ENCODE measurements at regions not wholly inside any gene's neighbourhood (a gene's known extent, or its start where the extent isn't known, plus 50 kb on each side); places are given as distances from the start of the nearest gene placed in this dataset.

DNA sequence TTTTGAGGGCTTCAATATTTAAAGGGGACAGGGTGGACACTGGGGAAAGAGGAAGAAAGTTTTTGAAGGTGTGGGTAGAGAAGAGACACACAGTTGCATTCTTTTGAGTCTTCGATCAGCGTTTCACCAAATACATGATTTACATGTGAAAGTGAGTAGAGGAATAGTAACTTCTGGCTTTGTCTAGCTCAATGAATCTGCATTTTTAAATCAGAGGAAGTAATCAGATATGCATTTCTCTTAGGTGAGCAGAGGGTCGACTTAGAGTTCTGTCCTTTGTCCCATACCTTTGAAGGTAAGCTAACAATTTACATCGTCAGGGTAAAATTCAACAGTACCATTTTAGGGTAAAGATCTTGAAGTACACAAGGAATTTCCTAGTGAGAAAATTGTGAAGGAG is 406.4 kb upstream of the ZNF462 start:
- Histone ChIP-seq H3K9ac (ENCODE audit: low read length) (no peak overlapping the region), H3K36me3 (replicated peaks; ENCODE audit: insufficient read depth, low read length) (no peaks in the 10 kb centered on the region), H3F3A (ENCODE audit: insufficient read depth, low read length) (no peaks in the 10 kb centered on the region), H3K27ac (ENCODE audit: low read length) (no peak overlapping the region), H3K79me2 (ENCODE audit: low read length) (no peaks in the 10 kb centered on the region), H4K20me1 (ENCODE audit: insufficient read depth, low read length) (no peaks in the 10 kb centered on the region), H3K4me2 (ENCODE audit: low read depth, low read length) (no peak overlapping the region), H3K9me2 (replicated peaks; ENCODE audit: insufficient read depth, low read length) (no peaks in the 10 kb centered on the region), H3K9me3 (replicated peaks; ENCODE audit: insufficient read depth, low read length) (no peaks in the 10 kb centered on the region), H3K4me1 (ENCODE audit: low read length) (no peaks in the 10 kb centered on the region), H2AFZ (ENCODE audit: low read length) (no peak overlapping the region), H3K27me3 (replicated peaks; ENCODE audit: insufficient read depth, low read length) (no peaks in the 10 kb centered on the region), H3K4me3 (ENCODE audit: low read length) (no peak overlapping the region)
- no peak for TF ChIP-seq EZH2phosphoT487 (IDR thresholded peaks at IDR 0.05; ENCODE audit: low read length)
- TF ChIP-seq, protein P1, sequence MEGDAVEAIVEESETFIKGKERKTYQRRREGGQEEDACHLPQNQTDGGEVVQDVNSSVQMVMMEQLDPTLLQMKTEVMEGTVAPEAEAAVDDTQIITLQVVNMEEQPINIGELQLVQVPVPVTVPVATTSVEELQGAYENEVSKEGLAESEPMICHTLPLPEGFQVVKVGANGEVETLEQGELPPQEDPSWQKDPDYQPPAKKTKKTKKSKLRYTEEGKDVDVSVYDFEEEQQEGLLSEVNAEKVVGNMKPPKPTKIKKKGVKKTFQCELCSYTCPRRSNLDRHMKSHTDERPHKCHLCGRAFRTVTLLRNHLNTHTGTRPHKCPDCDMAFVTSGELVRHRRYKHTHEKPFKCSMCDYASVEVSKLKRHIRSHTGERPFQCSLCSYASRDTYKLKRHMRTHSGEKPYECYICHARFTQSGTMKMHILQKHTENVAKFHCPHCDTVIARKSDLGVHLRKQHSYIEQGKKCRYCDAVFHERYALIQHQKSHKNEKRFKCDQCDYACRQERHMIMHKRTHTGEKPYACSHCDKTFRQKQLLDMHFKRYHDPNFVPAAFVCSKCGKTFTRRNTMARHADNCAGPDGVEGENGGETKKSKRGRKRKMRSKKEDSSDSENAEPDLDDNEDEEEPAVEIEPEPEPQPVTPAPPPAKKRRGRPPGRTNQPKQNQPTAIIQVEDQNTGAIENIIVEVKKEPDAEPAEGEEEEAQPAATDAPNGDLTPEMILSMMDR (IDR thresholded peaks at IDR 0.05; ENCODE audit: low read length) = no peak
- TF ChIP-seq EZH2 (optimal IDR thresholded peaks at IDR 0.05; ENCODE audit: low read depth, low read length) = no peak
- no peak for DNase-seq

DNA sequence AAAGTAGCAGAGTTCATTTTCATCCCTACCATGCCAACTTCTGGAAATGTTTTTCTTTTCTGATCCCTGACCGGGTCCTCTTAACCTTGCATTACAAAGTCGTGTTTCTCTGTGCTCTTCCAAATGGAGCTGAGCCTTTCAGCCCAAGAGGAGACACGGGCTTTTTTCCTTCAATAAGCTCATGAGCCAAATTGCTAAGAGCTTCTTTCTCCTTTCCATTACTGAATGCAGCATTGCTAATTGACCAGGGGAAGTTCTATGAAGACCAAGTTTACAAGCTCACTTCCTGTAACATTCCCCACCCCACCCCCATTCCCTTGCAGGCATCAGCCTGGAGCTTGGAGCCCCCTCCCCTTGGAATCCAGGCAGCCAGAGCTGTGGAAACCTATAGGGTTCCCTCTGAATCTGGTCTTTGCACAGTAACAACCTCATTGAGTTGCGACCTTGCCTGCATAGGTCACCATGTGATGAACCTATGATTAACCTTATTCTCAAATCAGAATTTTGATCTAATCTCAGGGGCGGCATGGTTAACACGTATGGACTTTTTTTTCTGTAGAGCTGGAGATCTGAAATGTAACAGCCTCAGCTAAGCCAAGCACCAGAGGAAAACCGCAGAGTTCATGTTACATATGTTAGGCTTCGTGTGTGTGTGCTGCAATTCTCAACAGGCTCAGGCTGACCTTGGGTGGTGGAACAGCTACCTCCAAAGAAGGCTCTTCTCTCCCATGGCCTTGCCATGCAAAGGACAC is 395.7 kb upstream of the ZNF462 start:
- no peaks in the 10 kb centered on the region for H4K20me1 ChIP-seq (ENCODE audit: insufficient read depth, low read length)
- no peaks in the 10 kb centered on the region for H3K36me3 ChIP-seq (replicated peaks; ENCODE audit: insufficient read depth, low read length)
- H3F3A ChIP-seq (ENCODE audit: insufficient read depth, low read length) = no peaks in the 10 kb centered on the region
- H3K4me3 ChIP-seq (ENCODE audit: low read length) = no peak overlapping the region
- no peak overlapping the region for H3K27ac ChIP-seq (ENCODE audit: low read length)
- no peak overlapping the region for H2AFZ ChIP-seq (ENCODE audit: low read length)
- no peaks in the 10 kb centered on the region for H3K4me1 ChIP-seq (ENCODE audit: low read length)
- no peak overlapping the region for H3K4me2 ChIP-seq (ENCODE audit: low read depth, low read length)
- no peak for DNase-seq
- H3K9me3 ChIP-seq (replicated peaks; ENCODE audit: insufficient read depth, low read length) = no peaks in the 10 kb centered on the region
- H3K27me3 ChIP-seq (replicated peaks; ENCODE audit: insufficient read depth, low read length) = no peaks in the 10 kb centered on the region
- no peak for TF ChIP-seq EZH2phosphoT487 (IDR thresholded peaks at IDR 0.05; ENCODE audit: low read length)
- TF ChIP-seq, protein P1 (IDR thresholded peaks at IDR 0.05; ENCODE audit: low read length) = no peak
- no peak for TF ChIP-seq EZH2 (optimal IDR thresholded peaks at IDR 0.05; ENCODE audit: low read depth, low read length)
- H3K9me2 ChIP-seq (replicated peaks; ENCODE audit: insufficient read depth, low read length) = no peaks in the 10 kb centered on the region
- no peaks in the 10 kb centered on the region for H3K79me2 ChIP-seq (ENCODE audit: low read length)
- no peak overlapping the region for H3K9ac ChIP-seq (ENCODE audit: low read length)

DNA sequence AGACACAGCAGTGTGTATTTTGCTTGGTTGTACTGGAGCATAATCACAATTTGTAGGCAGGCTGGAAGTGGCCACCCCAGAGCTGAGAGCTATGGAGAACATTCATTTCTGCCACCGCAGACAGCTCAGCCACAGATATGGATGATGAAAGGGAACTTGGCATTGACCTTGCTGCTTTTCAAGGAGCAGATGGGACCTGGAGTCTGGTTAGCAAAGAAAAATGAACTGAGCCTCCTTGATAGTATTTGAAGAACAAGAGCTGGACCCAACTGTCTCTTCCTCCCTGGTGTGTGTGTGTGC is 395.2 kb upstream of the ZNF462 start:
- H2AFZ ChIP-seq (ENCODE audit: low read length) = no peak overlapping the region
- H3K27ac ChIP-seq (ENCODE audit: low read length) = no peak overlapping the region
- H3K4me3 ChIP-seq (ENCODE audit: low read length) = no peak overlapping the region
- no peaks in the 10 kb centered on the region for H3K9me3 ChIP-seq (replicated peaks; ENCODE audit: insufficient read depth, low read length)
- no peak for TF ChIP-seq EZH2 (optimal IDR thresholded peaks at IDR 0.05; ENCODE audit: low read depth, low read length)
- TF ChIP-seq EZH2phosphoT487 (IDR thresholded peaks at IDR 0.05; ENCODE audit: low read length) = no peak
- TF ChIP-seq, protein P1 (IDR thresholded peaks at IDR 0.05; ENCODE audit: low read length) = no peak
- no peaks in the 10 kb centered on the region for H4K20me1 ChIP-seq (ENCODE audit: insufficient read depth, low read length)
- no peaks in the 10 kb centered on the region for H3K79me2 ChIP-seq (ENCODE audit: low read length)
- H3K4me2 ChIP-seq (ENCODE audit: low read depth, low read length) = no peak overlapping the region
- H3K9me2 ChIP-seq (replicated peaks; ENCODE audit: insufficient read depth, low read length) = no peaks in the 10 kb centered on the region
- H3K9ac ChIP-seq (ENCODE audit: low read length) = no peak overlapping the region
- H3F3A ChIP-seq (ENCODE audit: insufficient read depth, low read length) = no peaks in the 10 kb centered on the region
- H3K27me3 ChIP-seq (replicated peaks; ENCODE audit: insufficient read depth, low read length) = no peaks in the 10 kb centered on the region
- no peak for DNase-seq
- H3K4me1 ChIP-seq (ENCODE audit: low read length) = no peaks in the 10 kb centered on the region
- no peaks in the 10 kb centered on the region for H3K36me3 ChIP-seq (replicated peaks; ENCODE audit: insufficient read depth, low read length)

Measured in MM.1S (cell line).